Germinal center (tissue), 1 donor: ENCODE measurements at regions not wholly inside any gene's neighbourhood (a gene's known extent, or its start where the extent isn't known, plus 50 kb on each side); places are given as distances from the start of the nearest gene placed in this dataset.
"Not testable (repeated sequence)": the region's sequence is repeated elsewhere in the genome, so short reads cannot be mapped to it uniquely, and the experiment has no call there.

Experiments used
- DNase-seq: peaks from one replicate; pipeline ENCODE4 v3.0.0; 2012; ENCODE audit warnings: mixed read lengths, low spot score

DNA sequence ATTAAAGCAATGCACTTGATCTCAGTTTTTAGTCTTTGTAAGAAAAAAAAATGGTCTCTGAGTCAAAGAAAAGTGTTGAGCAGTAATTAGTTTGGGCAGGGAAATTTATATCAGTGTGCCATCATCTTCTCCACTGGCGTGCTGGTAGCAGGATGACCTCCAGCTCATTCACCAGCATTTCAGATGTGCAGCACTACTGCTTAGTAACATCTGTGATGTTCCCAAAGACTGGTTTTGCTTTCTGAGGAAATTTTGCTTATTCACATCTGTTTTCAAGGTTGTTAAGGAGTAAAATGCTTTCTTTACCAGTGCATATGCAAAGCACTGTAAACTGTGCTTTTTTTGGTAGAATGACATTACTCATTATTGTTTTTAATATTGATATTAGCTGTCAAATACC, 540.4 kb downstream of the TRAM1L1 start:
- DNase-seq: no peak

GRCh38 chr4:116539744-116540143, 545.6 kb downstream of the TRAM1L1 start:
- DNase-seq: no peak

- DNase-seq: no peak
These were observed 547.5 kb downstream of the TRAM1L1 start for GRCh38 chr4:116537828-116538227.

- not testable (repeated sequence) for DNase-seq
These were observed 549.4 kb downstream of the TRAM1L1 start for GRCh38 chr4:116536024-116536423.

DNA sequence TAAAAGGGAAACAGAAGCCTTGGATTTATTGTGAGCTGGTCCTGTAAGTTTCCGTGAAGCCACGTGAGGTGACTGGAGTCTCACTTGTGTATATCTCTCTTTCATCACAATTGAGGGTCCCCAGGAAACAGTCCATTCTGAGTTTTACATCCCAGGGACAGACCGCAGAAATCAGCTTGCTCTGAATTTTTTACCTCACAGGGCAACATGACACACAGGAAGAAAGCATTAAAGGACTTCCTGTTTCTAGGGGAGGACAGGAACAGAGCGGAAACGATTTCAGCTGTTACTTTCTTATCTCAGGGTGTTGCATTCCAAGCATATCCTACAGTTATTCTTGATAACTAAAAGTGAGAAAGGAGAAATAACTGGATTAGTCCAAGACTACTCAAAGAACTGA, 553.5 kb downstream of the TRAM1L1 start:
- no peak for DNase-seq

DNA sequence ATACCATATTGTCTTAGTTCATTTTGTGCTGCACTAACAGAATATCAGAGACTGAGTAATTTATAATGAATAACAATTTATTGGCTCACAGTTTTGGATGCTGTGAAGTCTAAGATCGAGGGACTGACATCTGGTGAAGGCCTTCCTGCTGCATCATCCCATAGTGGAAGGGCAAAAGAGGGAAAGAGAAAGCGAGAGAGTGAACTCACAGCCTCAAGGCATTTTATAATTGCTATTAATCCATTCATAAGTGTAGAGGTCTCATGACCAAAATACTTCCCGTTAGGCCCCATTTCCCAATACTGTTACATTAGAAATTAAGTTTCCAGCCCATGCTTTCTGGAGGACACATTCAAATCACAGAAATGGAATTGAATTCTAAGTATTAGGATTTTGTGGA, 554.4 kb downstream of the TRAM1L1 start:
- DNase-seq: no peak

GRCh38 chr4:116530048-116530447, 555.3 kb downstream of the TRAM1L1 start:
- no peak for DNase-seq

DNA sequence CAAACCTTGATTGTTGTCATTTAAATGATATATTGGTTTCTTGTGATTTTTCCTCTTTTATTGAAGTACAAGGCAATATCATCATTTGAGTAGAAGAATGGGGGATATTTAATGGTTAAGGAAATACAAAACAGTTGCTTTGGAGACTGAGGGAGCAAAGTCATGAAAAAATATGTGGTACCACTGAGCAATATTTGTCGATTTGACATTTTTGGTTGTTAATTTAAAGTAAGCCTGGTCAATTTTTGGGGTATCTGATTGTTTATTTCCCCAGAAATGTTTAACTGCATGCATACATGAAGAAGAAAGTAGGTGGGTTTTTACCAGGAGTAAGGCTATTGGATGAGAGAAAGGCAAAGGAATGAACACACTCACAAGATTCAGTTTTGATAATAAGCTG, 556.2 kb downstream of the TRAM1L1 start:
- no peak for DNase-seq

DNA sequence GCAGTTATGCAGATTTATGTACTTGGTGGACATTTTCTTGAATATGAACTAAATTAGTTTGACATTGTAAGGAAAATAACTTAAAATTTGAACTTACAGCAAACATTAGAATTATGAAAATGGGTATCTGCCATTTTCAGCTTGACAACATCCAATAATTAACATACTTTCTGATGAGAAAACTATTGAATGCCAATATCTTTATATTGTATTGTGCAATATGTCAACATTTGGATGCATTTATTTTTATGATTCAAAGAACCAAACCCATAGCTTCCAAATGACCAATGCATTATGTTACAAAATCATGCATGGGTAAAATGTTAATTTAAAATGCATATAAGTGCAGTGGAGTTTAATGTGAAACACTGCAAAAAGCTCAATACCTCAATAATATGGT, 562.5 kb downstream of the TRAM1L1 start:
- no peak for DNase-seq

DNA sequence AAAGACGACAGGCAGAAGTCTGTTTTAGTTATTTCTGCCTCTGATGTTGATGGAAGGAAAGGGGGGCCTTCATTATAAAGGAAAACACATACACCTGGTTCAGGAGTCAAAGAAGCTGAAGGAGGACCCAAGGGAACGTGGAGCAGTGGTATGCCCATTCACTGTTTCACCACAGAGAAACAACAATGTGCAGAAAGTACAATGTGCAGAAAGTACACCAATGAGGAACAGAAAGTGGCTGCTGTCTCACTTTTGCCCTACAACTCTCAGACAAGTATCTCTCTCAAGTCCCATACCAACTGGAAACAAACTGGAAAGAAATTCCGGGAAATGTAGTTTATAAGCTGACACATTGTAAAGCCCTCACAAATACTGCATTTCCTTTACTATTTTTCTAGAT, 564.5 kb downstream of the TRAM1L1 start:
- DNase-seq: no peak

DNA sequence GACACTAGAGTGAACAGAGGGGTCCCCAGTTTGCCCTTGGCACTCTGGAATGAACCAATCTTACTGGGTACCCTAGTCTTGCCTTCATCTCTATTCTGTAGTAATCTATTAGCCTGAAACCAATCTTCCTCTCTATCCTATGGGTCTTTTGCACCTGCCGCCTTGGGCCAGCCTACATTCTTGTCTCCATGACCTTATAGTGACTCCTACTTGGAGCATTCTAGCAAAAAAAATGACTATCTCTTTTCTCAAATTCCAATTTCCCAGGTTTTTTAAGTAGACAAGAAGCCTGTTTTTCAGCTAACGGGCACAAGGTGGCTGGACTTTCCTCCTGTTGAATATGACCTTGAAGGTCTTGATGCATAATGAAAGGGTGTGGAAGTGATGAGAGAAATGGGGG, 568.7 kb downstream of the TRAM1L1 start:
- no peak for DNase-seq

GRCh38 chr4:116515959-116516358, 569.4 kb downstream of the TRAM1L1 start:
- DNase-seq: no peak

- DNase-seq: no peak
These were observed 572.8 kb downstream of the TRAM1L1 start for GRCh38 chr4:116512552-116512951.

GRCh38 chr4:116501954-116502353, 583.4 kb downstream of the TRAM1L1 start:
- no peak for DNase-seq

DNA sequence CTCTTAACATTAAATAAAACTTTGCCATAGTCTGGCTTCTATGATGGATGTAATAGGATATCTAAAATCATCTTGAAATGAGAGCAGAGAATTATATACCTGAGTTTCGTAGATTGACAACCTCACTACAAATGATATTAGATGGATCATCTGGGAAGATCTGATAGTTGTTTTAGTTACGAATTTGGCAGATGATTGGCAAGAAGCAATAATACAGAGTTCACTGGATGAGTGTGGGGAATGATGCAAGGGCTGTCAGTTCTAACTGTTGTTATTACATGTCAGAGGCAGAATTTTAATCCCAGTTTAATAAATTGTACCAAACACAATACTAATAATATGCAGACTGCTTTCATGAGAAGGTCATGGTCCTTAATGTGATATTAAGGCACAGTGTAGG, 585.2 kb downstream of the TRAM1L1 start:
- no peak for DNase-seq

- DNase-seq: no peak
These were observed 595.6 kb downstream of the TRAM1L1 start for GRCh38 chr4:116489739-116490138.

- no peak for DNase-seq
These were observed 599.0 kb downstream of the TRAM1L1 start for GRCh38 chr4:116486401-116486800.

- no peak for DNase-seq
These were observed 604.8 kb downstream of the TRAM1L1 start for GRCh38 chr4:116480546-116480945.

- no peak for DNase-seq
These were observed 607.0 kb downstream of the TRAM1L1 start for GRCh38 chr4:116478343-116478742.

- DNase-seq: no peak
These were observed 615.8 kb downstream of the TRAM1L1 start for GRCh38 chr4:116469582-116469981.

DNA sequence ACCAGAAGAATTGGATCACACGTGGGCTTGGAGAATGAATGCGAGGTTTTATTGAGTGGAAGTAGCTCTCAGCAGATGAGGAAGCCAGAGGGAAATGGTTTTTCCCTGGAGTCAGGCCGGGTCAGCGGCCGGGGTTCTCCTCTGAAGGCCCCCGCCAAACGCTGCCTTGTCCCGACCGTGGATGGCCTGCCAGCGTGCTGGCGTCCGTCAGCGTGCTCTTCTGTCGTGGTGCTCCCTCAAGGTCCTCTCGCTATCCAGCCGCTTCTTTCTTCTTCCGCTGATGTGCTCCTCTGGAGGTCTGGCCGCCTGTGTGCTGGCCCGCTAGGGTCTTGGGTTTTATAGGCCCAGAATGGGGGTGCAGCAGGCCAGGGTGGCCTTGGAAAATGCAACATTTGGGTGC, 632.2 kb downstream of the TRAM1L1 start:
- DNase-seq: no peak

GRCh38 chr4:116449764-116450163, 635.6 kb downstream of the TRAM1L1 start:
- no peak for DNase-seq

DNA sequence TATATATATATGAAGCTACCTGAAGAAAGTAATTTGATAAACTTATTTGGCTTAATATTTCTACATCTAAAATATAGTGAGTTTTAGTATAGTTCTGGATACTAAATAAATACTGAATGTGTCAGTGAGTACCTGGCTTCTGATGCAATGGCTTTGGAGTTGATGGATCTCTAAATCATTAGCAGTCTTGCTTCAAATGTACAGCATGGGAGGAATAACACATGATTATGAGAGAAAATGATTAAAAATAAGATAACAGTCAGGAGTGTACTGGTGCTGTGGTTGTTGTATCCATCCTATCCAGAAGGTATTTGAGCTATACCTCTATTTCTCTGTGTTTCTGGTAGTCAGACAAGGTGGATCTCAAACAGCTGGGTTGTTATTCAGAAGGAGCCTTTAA, 641.3 kb downstream of the TRAM1L1 start:
- DNase-seq: no peak

GRCh38 chr4:116438981-116439729, 646.2 kb downstream of the TRAM1L1 start:
- no peak for DNase-seq
